ENCODE measurements at regions not wholly inside any gene's neighbourhood (a gene's known extent, or its start where the extent isn't known, plus 50 kb on each side); places are given as distances from the start of the nearest gene placed in this dataset.
"Not testable (repeated sequence)": the region's sequence is repeated elsewhere in the genome, so short reads cannot be mapped to it uniquely, and the experiment has no call there.

DNA sequence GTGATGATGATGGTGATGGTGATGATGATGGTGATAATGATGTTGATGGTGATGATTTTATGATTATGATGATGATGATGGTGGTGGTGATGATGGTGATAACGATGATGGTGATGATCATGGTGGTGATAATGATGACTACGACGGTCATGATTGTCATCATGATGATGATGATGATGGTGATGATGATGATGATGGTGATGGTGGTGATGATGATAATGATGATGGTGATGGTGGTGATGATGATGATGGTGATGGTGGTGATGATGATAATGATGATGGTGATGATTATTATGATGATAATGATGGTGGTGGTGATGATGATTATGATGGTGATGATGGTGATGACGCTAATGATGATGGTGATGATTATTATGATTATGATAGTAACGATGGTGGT lies 54.1 kb upstream of the SFSWAP start:
- TF ChIP-seq, protein P1, sequence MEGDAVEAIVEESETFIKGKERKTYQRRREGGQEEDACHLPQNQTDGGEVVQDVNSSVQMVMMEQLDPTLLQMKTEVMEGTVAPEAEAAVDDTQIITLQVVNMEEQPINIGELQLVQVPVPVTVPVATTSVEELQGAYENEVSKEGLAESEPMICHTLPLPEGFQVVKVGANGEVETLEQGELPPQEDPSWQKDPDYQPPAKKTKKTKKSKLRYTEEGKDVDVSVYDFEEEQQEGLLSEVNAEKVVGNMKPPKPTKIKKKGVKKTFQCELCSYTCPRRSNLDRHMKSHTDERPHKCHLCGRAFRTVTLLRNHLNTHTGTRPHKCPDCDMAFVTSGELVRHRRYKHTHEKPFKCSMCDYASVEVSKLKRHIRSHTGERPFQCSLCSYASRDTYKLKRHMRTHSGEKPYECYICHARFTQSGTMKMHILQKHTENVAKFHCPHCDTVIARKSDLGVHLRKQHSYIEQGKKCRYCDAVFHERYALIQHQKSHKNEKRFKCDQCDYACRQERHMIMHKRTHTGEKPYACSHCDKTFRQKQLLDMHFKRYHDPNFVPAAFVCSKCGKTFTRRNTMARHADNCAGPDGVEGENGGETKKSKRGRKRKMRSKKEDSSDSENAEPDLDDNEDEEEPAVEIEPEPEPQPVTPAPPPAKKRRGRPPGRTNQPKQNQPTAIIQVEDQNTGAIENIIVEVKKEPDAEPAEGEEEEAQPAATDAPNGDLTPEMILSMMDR (IDR thresholded peaks at IDR 0.05), result not testable (repeated sequence)
- TF ChIP-seq EZH2phosphoT487, EZH2 (IDR thresholded peaks at IDR 0.05): not testable (repeated sequence)
